PC-9 (cell line): ENCODE measurements at regions not wholly inside any gene's neighbourhood (a gene's known extent, or its start where the extent isn't known, plus 50 kb on each side); places are given as distances from the start of the nearest gene placed in this dataset.
"Not testable (repeated sequence)": the region's sequence is repeated elsewhere in the genome, so short reads cannot be mapped to it uniquely, and the experiment has no call there.

Source experiments
- BruUV-seq: library from RNA; stranded (reverse); fragments of 400-500 nt; replicated peaks from 2 replicates; lab custom pipeline; 2021; lab: Mats Ljungman, UMichigan
- CTCF ChIA-PET: fragments of 300-600 bp; sonication (Branson Sonifier 250); formaldehyde crosslinking; loops from one replicate; lab custom pipeline; 2022; ENCODE audit warnings: antibody characterized with exemption; lab: Charles Lee
- POLR2A ChIA-PET: fragments of 300-600 bp; sonication (Branson Sonifier 250); formaldehyde crosslinking; loops from one replicate; lab custom pipeline; 2022; ENCODE audit warnings: antibody characterized with exemption; ENCODE audit not compliant: unreplicated experiment; lab: Charles Lee
- DNase-seq, 2 experiments: peaks; one replicate each; pipeline versions ENCODE4 v3.0.0 to v3.0.0-alpha.2; 2015 to 2022; ENCODE audit warnings: mixed read lengths in 1 of 2
- H2AFZ ChIP-seq: fragments of 200-600 bp; sonication (generic); 2 replicates; pipeline ENCODE4 v1.8.1; 2017; ENCODE audit warnings: antibody characterized with exemption
- H3F3A ChIP-seq: fragments of 200-600 bp; sonication (generic); 2 replicates; pipeline ENCODE4 v1.8.1; 2017; ENCODE audit warnings: antibody characterized with exemption, mild to moderate bottlenecking, low read depth; ENCODE audit not compliant: insufficient read depth
- H3K27ac ChIP-seq: fragments of 200-600 bp; sonication (generic); 2 replicates; pipeline ENCODE4 v1.6.1; 2016; ENCODE audit warnings: mixed run types
- H3K27me3 ChIP-seq: fragments of 200-600 bp; sonication (generic); 2 replicates; pipeline ENCODE4 v1.6.1; 2016; ENCODE audit warnings: low read depth, mixed run types; ENCODE audit not compliant: insufficient read depth
- H3K36me3 ChIP-seq: fragments of 200-600 bp; sonication (generic); 2 replicates; pipeline ENCODE4 v1.6.1; 2016; ENCODE audit warnings: low read depth, mixed run types
- H3K4me1 ChIP-seq: fragments of 200-600 bp; sonication (generic); replicated peaks from 2 replicates; pipeline ENCODE4 v1.6.1; 2016; ENCODE audit warnings: mixed run types; ENCODE audit not compliant: insufficient read depth
- H3K4me2 ChIP-seq: fragments of 200-600 bp; sonication (generic); 2 replicates; pipeline ENCODE4 v1.6.1; 2017; ENCODE audit warnings: mixed run types
- H3K4me3 ChIP-seq: fragments of 200-600 bp; sonication (generic); 2 replicates; pipeline ENCODE4 v1.6.1; 2016; ENCODE audit warnings: mixed run types
- H3K79me2 ChIP-seq: fragments of 200-600 bp; sonication (generic); 2 replicates; pipeline ENCODE4 v1.6.1; 2017; ENCODE audit warnings: low read depth, mixed run types
- H3K9me2 ChIP-seq: fragments of 200-600 bp; sonication (generic); 2 replicates; pipeline ENCODE4 v1.8.1; 2017; ENCODE audit warnings: mild to moderate bottlenecking; ENCODE audit not compliant: insufficient read depth
- H3K9me3 ChIP-seq: fragments of 200-600 bp; sonication (generic); 2 replicates; pipeline ENCODE4 v1.8.1; 2016; ENCODE audit warnings: low read depth; ENCODE audit not compliant: insufficient read depth
- H4K20me1 ChIP-seq: fragments of 200-600 bp; sonication (generic); 2 replicates; pipeline ENCODE4 v1.8.1; 2017; ENCODE audit not compliant: insufficient read depth
- EZH2 ChIP-seq: fragments of 200-600 bp; sonication (generic); IDR thresholded peaks from 2 replicates; pipeline ENCODE4 v1.8.0; 2017; ENCODE audit warnings: antibody characterized with exemption, low read depth
- intact Hi-C: fragments of 100-400 bp; cut with micrococcal nuclease; formaldehyde crosslinking; loops from one replicate; pipeline ENCODE4 v1.10.0; 2022; ENCODE audit not compliant: unreplicated experiment
- TF ChIP-seq, protein P1 (sequence below): fragments of 200-600 bp; sonication (generic); conservative IDR thresholded peaks from 2 replicates; pipeline ENCODE4 v1.6.1; 2017; ENCODE audit warnings: mixed run types, antibody characterized with exemption, mild to moderate bottlenecking, moderate library complexity

- DNase-seq = no peak
- no peak overlapping the region for H2AFZ ChIP-seq
- no peaks in the 10 kb centered on the region for H3K9me2 ChIP-seq
- H3K4me1 ChIP-seq = peaks cover 7% of the 10 kb centered on the region
- TF ChIP-seq EZH2 = no peak
- TF ChIP-seq, protein P1, sequence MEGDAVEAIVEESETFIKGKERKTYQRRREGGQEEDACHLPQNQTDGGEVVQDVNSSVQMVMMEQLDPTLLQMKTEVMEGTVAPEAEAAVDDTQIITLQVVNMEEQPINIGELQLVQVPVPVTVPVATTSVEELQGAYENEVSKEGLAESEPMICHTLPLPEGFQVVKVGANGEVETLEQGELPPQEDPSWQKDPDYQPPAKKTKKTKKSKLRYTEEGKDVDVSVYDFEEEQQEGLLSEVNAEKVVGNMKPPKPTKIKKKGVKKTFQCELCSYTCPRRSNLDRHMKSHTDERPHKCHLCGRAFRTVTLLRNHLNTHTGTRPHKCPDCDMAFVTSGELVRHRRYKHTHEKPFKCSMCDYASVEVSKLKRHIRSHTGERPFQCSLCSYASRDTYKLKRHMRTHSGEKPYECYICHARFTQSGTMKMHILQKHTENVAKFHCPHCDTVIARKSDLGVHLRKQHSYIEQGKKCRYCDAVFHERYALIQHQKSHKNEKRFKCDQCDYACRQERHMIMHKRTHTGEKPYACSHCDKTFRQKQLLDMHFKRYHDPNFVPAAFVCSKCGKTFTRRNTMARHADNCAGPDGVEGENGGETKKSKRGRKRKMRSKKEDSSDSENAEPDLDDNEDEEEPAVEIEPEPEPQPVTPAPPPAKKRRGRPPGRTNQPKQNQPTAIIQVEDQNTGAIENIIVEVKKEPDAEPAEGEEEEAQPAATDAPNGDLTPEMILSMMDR = no peak
- no peaks in the 10 kb centered on the region for H4K20me1 ChIP-seq
- H3K27ac ChIP-seq = no peak overlapping the region
- no peaks in the 10 kb centered on the region for H3K79me2 ChIP-seq
- no peak overlapping the region for H3K4me3 ChIP-seq
- H3F3A ChIP-seq = no peaks in the 10 kb centered on the region
- intact Hi-C loops = no loop called here
- BruUV-seq = no TSS peak
- H3K4me2 ChIP-seq = no peak overlapping the region
- no peaks in the 10 kb centered on the region for H3K36me3 ChIP-seq
- CTCF ChIA-PET = no interaction called here
- POLR2A ChIA-PET = no interaction called here
- no peaks in the 10 kb centered on the region for H3K9me3 ChIP-seq
- no peaks in the 10 kb centered on the region for H3K27me3 ChIP-seq
Observed at GRCh38 chr6:10174761-10175160, 240.1 kb downstream of the TFAP2A start.

DNA sequence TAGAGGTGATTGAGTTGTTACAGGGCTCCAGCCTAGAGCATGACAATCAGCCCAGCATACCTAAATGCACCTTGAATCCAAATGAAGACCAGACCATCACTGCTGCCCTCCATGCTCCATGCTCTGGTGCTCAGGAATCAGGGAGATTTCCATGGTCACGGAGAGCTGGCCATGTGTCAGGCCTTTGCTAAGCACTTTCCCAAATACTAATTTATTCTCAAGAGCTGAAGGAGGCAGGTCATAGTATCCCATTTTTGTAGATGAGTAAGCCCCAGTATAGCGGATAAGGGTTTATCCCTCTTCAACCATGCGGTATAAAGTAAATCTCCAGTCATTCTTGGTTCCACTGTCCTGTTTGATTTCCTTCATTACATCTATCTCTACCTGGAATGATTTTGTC, 240.8 kb downstream of the TFAP2A start:
- TF ChIP-seq EZH2 = no peak
- TF ChIP-seq, protein P1 = no peak
- Histone ChIP-seq H3K4me3 (no peak overlapping the region), H3K36me3 (no peaks in the 10 kb centered on the region), H2AFZ (no peak overlapping the region), H3K4me2 (no peak overlapping the region), H4K20me1 (no peaks in the 10 kb centered on the region), H3F3A (no peaks in the 10 kb centered on the region), H3K4me1 (peaks cover 7% of the 10 kb centered on the region), H3K79me2 (no peaks in the 10 kb centered on the region), H3K27me3 (no peaks in the 10 kb centered on the region), H3K27ac (no peak overlapping the region), H3K9me3 (no peaks in the 10 kb centered on the region), H3K9me2 (no peaks in the 10 kb centered on the region)
- intact Hi-C loops = no loop called here
- DNase-seq = no peak
- no TSS peak for BruUV-seq
- POLR2A ChIA-PET = no interaction called here
- CTCF ChIA-PET = no interaction called here

DNA sequence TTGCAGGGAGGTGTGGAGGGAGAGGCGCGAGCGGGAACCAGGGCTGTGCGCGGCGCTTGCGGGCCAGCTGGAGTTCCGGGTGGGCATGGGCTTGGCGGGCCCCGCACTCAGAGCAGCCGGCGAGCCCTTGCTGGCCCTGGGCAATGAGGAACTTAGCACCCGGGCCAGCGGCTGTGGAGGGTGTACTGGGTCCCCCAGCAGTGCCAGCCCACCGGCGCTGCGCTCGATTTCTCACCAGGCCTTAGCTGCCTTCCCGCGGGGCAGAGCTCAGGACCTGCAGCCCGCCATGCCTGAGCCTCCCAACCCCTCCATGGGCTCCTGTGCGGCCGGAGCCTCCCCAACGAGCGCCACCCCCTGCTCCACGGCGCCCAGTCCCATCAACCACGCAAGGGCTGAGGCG, 243.2 kb downstream of the TFAP2A start:
- H3K4me2 ChIP-seq, intact Hi-C loops, H3K4me3 ChIP-seq, H3K9me2 ChIP-seq, H3K9me3 ChIP-seq, H3K27ac ChIP-seq, POLR2A ChIA-PET, H2AFZ ChIP-seq, H3F3A ChIP-seq, BruUV-seq, H4K20me1 ChIP-seq, H3K36me3 ChIP-seq, DNase-seq, H3K27me3 ChIP-seq, CTCF ChIA-PET, H3K4me1 ChIP-seq, H3K79me2 ChIP-seq: not testable (repeated sequence)

- H4K20me1 ChIP-seq = no peaks in the 10 kb centered on the region
- no TSS peak for BruUV-seq
- no peaks in the 10 kb centered on the region for H3K9me2 ChIP-seq
- H3K4me3 ChIP-seq = no peak overlapping the region
- ChIA-PET CTCF (no interaction called here), POLR2A (no interaction called here)
- DNase-seq = no peak
- H3F3A ChIP-seq = no peaks in the 10 kb centered on the region
- intact Hi-C loops = no loop called here
- H3K4me2 ChIP-seq = no peak overlapping the region
- H3K27ac ChIP-seq = no peak overlapping the region
- no peak for TF ChIP-seq EZH2
- TF ChIP-seq, protein P1 = no peak
- H2AFZ ChIP-seq = no peak overlapping the region
- no peaks in the 10 kb centered on the region for H3K27me3 ChIP-seq
- H3K36me3 ChIP-seq = no peaks in the 10 kb centered on the region
- H3K9me3 ChIP-seq = no peaks in the 10 kb centered on the region
- H3K4me1 ChIP-seq = no peaks in the 10 kb centered on the region; the same call in 1 of the 2 replicates
- no peaks in the 10 kb centered on the region for H3K79me2 ChIP-seq
Observed at GRCh38 chr6:10170816-10171215, 244.1 kb downstream of the TFAP2A start.
